Kidney epithelial cell (primary cell): ENCODE measurements at regions not wholly inside any gene's neighbourhood (a gene's known extent, or its start where the extent isn't known, plus 50 kb on each side); places are given as distances from the start of the nearest gene placed in this dataset.

Source experiments
- DNase-seq: peaks from one replicate; pipeline ENCODE4 v3.0.0-alpha.2; 2010; ENCODE audit warnings: low read depth
- H3K27me3 ChIP-seq: 2 replicates; pipeline ENCODE4 v1.6.0; 2011; ENCODE audit warnings: low read length; ENCODE audit not compliant: control insufficient read depth, insufficient read depth
- H3K36me3 ChIP-seq: 2 replicates; pipeline ENCODE4 v1.5.1; 2011; ENCODE audit warnings: low read length; ENCODE audit not compliant: control insufficient read depth, insufficient read depth
- H3K4me3 ChIP-seq: 2 replicates; pipeline ENCODE4 v1.5.1; 2011; ENCODE audit warnings: low read depth, mild to moderate bottlenecking, control low read depth, low read length
- TF ChIP-seq, protein P1 (sequence below): IDR thresholded peaks from 2 replicates; pipeline ENCODE4 v1.5.1; 2011; ENCODE audit warnings: mild to moderate bottlenecking, moderate library complexity, low read length, control low read depth, inconsistent platforms; ENCODE audit not compliant: insufficient read depth, poor library complexity, severe bottlenecking

GRCh38 chrX:10054396-10054795, 87.2 kb downstream of the CLDN34 start:
- DNase-seq, result no peak
- Histone ChIP-seq H3K27me3 (no peaks in the 10 kb centered on the region), H3K36me3 (no peaks in the 10 kb centered on the region), H3K4me3 (no peak overlapping the region)
- TF ChIP-seq, protein P1, sequence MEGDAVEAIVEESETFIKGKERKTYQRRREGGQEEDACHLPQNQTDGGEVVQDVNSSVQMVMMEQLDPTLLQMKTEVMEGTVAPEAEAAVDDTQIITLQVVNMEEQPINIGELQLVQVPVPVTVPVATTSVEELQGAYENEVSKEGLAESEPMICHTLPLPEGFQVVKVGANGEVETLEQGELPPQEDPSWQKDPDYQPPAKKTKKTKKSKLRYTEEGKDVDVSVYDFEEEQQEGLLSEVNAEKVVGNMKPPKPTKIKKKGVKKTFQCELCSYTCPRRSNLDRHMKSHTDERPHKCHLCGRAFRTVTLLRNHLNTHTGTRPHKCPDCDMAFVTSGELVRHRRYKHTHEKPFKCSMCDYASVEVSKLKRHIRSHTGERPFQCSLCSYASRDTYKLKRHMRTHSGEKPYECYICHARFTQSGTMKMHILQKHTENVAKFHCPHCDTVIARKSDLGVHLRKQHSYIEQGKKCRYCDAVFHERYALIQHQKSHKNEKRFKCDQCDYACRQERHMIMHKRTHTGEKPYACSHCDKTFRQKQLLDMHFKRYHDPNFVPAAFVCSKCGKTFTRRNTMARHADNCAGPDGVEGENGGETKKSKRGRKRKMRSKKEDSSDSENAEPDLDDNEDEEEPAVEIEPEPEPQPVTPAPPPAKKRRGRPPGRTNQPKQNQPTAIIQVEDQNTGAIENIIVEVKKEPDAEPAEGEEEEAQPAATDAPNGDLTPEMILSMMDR, result no peak

- H3K36me3 ChIP-seq, result no peaks in the 10 kb centered on the region
- TF ChIP-seq, protein P1, result no peak
- no peak for DNase-seq
- no peak overlapping the region for H3K4me3 ChIP-seq
- H3K27me3 ChIP-seq, result no peaks in the 10 kb centered on the region
Measured at GRCh38 chrX:10055430-10055829, 88.3 kb downstream of the CLDN34 start.

- DNase-seq, result no peak
- H3K36me3 ChIP-seq, result no peaks in the 10 kb centered on the region
- no peaks in the 10 kb centered on the region for H3K27me3 ChIP-seq
- no peak overlapping the region for H3K4me3 ChIP-seq
- TF ChIP-seq, protein P1, result no peak
Measured at GRCh38 chrX:10062352-10062751, 94.4 kb upstream of the CLCN4 start.

GRCh38 chrX:10062980-10063379, 93.8 kb upstream of the CLCN4 start:
- no peak for DNase-seq
- H3K4me3 ChIP-seq, result no peak overlapping the region
- TF ChIP-seq, protein P1, result no peak

GRCh38 chrX:10064736-10065135, 92.0 kb upstream of the CLCN4 start:
- TF ChIP-seq, protein P1, result no peak
- Histone ChIP-seq H3K27me3 (no peaks in the 10 kb centered on the region), H3K4me3 (no peak overlapping the region), H3K36me3 (no peaks in the 10 kb centered on the region)
- no peak for DNase-seq

More at GRCh38 chrX:10062980-10063379, 93.8 kb upstream of the CLCN4 start:
- Histone ChIP-seq H3K36me3 (no peaks in the 10 kb centered on the region), H3K27me3 (no peaks in the 10 kb centered on the region)

DNA sequence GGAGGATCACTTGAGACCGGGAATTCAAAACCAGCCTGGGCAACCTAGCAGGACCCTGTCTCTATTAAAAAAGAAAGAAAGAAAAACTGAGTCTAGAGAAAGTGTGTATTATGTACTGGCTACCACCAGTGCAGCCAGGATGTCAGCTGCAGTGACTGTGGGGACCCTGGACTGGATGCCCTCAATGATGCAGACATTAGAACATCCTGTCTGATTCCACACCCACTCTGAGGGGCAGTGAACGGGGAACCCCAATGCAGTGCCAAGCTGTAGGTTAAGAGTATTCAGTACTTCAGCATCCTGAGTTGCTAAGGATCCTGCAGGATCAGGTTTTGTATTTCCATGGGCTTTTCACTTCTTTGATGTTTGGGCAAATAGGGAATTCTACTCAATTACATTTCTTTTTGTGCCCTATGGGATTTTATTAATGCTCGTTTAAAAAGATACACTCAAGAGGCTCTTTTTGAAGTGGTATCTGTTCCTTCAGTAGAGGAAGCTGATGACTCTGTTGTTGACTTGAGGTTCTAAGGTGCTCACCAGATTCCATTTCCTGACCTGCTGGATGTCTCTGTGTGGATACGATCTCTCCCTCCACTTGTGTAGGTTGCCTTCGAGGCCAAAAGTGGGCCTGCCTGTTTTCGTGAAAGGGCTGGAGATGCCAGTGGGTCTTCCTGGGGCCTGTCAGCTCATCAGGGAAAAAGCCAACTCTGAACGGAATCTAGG, 85.9 kb upstream of the CLCN4 start:
- no peak overlapping the region for H3K4me3 ChIP-seq
- no peaks in the 10 kb centered on the region for H3K27me3 ChIP-seq
- no peak for DNase-seq
- H3K36me3 ChIP-seq, result no peaks in the 10 kb centered on the region
- TF ChIP-seq, protein P1, result no peak
